Hepatocyte (in vitro differentiated cells): ENCODE measurements at regions not wholly inside any gene's neighbourhood (a gene's known extent, or its start where the extent isn't known, plus 50 kb on each side); places are given as distances from the start of the nearest gene placed in this dataset.

ENCODE experiments used
- CTCF ChIP-seq: fragments of 200-600 bp; sonication (generic); IDR thresholded peaks from 2 replicates; pipeline ENCODE4 v1.5.1; 2016; ENCODE audit warnings: antibody characterized with exemption, mild to moderate bottlenecking; ENCODE audit not compliant: poor library complexity
- EZH2 ChIP-seq: fragments of 200-600 bp; sonication (generic); IDR thresholded peaks from 2 replicates; pipeline ENCODE4 v1.6.1; 2016; ENCODE audit warnings: antibody characterized with exemption, mild to moderate bottlenecking, borderline replicate concordance
- EZH2phosphoT487 ChIP-seq: fragments of 200-600 bp; sonication (generic); IDR thresholded peaks from one replicate; pipeline ENCODE4 v1.6.1; 2018; ENCODE audit warnings: antibody characterized with exemption, mild to moderate bottlenecking, low read depth, moderate library complexity; ENCODE audit not compliant: unreplicated experiment, severe bottlenecking

DNA sequence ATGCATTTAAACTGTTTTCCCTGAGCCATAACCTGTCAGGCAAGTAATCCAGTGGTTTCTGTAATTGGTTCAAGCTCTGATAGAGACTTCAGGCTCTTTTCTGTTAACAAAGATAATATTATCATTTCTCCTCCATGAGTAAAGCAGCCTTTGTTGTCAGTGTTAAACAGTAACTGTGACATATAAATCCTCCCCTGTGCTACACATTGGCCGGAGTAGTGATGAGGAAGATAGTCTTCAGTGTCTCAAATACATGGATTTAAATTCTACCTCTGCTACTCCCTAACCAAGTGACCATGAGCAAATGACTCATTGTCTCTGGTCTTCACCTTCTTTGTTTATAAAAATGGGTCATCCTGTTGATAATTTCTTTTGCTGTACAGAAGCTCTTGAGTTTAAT, 615.5 kb upstream of the CHD1 start:
- TF ChIP-seq CTCF (no peak), EZH2phosphoT487 (no peak), EZH2 (no peak)
